GM21515 (cell line): ENCODE measurements at regions not wholly inside any gene's neighbourhood (a gene's known extent, or its start where the extent isn't known, plus 50 kb on each side); places are given as distances from the start of the nearest gene placed in this dataset.
"Not testable (repeated sequence)": the region's sequence is repeated elsewhere in the genome, so short reads cannot be mapped to it uniquely, and the experiment has no call there.

Experiments used
- ATAC-seq: cut with Tn5 transposase; IDR thresholded peaks from one replicate; pipeline ENCODE4 v1.9.1; 2021; ENCODE audit not compliant: unreplicated experiment

GRCh38 chr21:27323331-27323730, 356.4 kb upstream of the ADAMTS5 start:
- ATAC-seq = no peak

- ATAC-seq = no peak
Observed at GRCh38 chr21:27321791-27322190, 354.9 kb upstream of the ADAMTS5 start.

- no peak for ATAC-seq
Observed at GRCh38 chr21:27320868-27321267, 354.0 kb upstream of the ADAMTS5 start.

- ATAC-seq = not testable (repeated sequence)
Observed at GRCh38 chr21:27317601-27318000, 350.7 kb upstream of the ADAMTS5 start.

- ATAC-seq = no peak
Observed at GRCh38 chr21:27315373-27315772, 348.5 kb upstream of the ADAMTS5 start.

- ATAC-seq = no peak
Observed at GRCh38 chr21:27314131-27314530, 347.2 kb upstream of the ADAMTS5 start.

- ATAC-seq = no peak
Observed at GRCh38 chr21:27306791-27307775, 340.2 kb upstream of the ADAMTS5 start.

GRCh38 chr21:27306206-27306605, 339.3 kb upstream of the ADAMTS5 start:
- ATAC-seq = no peak

GRCh38 chr21:27301220-27301619, 334.3 kb upstream of the ADAMTS5 start:
- ATAC-seq = no peak

- no peak for ATAC-seq
Observed at GRCh38 chr21:27300770-27301169, 333.9 kb upstream of the ADAMTS5 start.

GRCh38 chr21:27298465-27298864, 331.6 kb upstream of the ADAMTS5 start:
- ATAC-seq = no peak

GRCh38 chr21:27293239-27293638, 326.4 kb upstream of the ADAMTS5 start:
- no peak for ATAC-seq

GRCh38 chr21:27292783-27293182, 325.9 kb upstream of the ADAMTS5 start:
- no peak for ATAC-seq

GRCh38 chr21:27292229-27292628, 325.3 kb upstream of the ADAMTS5 start:
- ATAC-seq = no peak

- ATAC-seq = no peak
Observed at GRCh38 chr21:27291006-27291405, 324.1 kb upstream of the ADAMTS5 start.

GRCh38 chr21:27290028-27290427, 323.1 kb upstream of the ADAMTS5 start:
- ATAC-seq = no peak

- ATAC-seq = no peak
Observed at GRCh38 chr21:27286760-27287159, 319.9 kb upstream of the ADAMTS5 start.

- no peak for ATAC-seq
Observed at GRCh38 chr21:27277110-27277509, 310.2 kb upstream of the ADAMTS5 start.

- ATAC-seq = no peak
Observed at GRCh38 chr21:27275294-27275927, 308.5 kb upstream of the ADAMTS5 start.

- ATAC-seq = no peak
Observed at GRCh38 chr21:27269644-27270043, 302.8 kb upstream of the ADAMTS5 start.

GRCh38 chr21:27268290-27268689, 301.4 kb upstream of the ADAMTS5 start:
- ATAC-seq = no peak

- no peak for ATAC-seq
Observed at GRCh38 chr21:27265949-27266348, 299.1 kb upstream of the ADAMTS5 start.
